ENCODE measurements at regions not wholly inside any gene's neighbourhood (a gene's known extent, or its start where the extent isn't known, plus 50 kb on each side); places are given as distances from the start of the nearest gene placed in this dataset.

DNA sequence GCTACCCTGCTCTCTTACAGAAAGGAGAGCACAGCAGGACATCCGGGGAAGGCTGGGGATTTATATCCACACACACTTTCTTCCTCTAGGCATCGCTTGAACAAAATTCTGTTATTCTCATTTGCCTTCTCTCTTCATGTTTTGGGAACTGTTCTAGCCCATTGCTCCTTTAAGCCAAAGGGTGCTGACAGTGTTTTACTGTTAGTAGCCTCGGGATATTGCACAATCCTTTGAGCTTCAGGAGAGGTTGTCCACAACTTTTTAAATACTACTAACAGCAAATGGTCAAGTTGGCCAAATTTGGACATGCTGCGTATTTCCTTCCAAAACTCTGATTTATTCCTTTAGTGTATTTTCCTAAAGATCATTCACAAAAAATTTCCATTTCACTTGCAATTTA is 579.2 kb upstream of the RGS18 start:
- TF ChIP-seq EZH2 (IDR thresholded peaks at IDR 0.05; ENCODE audit: borderline replicate concordance, low read length): no peak
- TF ChIP-seq, protein P1, sequence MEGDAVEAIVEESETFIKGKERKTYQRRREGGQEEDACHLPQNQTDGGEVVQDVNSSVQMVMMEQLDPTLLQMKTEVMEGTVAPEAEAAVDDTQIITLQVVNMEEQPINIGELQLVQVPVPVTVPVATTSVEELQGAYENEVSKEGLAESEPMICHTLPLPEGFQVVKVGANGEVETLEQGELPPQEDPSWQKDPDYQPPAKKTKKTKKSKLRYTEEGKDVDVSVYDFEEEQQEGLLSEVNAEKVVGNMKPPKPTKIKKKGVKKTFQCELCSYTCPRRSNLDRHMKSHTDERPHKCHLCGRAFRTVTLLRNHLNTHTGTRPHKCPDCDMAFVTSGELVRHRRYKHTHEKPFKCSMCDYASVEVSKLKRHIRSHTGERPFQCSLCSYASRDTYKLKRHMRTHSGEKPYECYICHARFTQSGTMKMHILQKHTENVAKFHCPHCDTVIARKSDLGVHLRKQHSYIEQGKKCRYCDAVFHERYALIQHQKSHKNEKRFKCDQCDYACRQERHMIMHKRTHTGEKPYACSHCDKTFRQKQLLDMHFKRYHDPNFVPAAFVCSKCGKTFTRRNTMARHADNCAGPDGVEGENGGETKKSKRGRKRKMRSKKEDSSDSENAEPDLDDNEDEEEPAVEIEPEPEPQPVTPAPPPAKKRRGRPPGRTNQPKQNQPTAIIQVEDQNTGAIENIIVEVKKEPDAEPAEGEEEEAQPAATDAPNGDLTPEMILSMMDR (conservative IDR thresholded peaks at IDR 0.05 in 1 of 2, IDR thresholded peaks at IDR 0.05 in 1 of 2; ENCODE audit: extremely low read depth in 1 of 2, insufficient read depth in 1 of 2, low read depth in 1 of 2, low read length in 2 of 2): no peak

All from mammary epithelial cell (primary cell).